ENCODE measurements at regions not wholly inside any gene's neighbourhood (a gene's known extent, or its start where the extent isn't known, plus 50 kb on each side); places are given as distances from the start of the nearest gene placed in this dataset.

GRCh38 chr2:71803398-71803797, 344.3 kb downstream of the CYP26B1 start (continued):
- TF ChIP-seq CEBPZ (IDR thresholded peaks at IDR 0.05; ENCODE audit: borderline replicate concordance, low read depth, low read length) (no peak), MGA (IDR thresholded peaks at IDR 0.05) (no peak), ZNF449 (CRISPR knock-in tag; IDR thresholded peaks at IDR 0.05) (no peak), SMAD4 (CRISPR knock-in tag; conservative IDR thresholded peaks at IDR 0.05) (no peak), ZBTB11 (CRISPR knock-in tag; IDR thresholded peaks at IDR 0.05) (no peak), BHLHE40 (IDR thresholded peaks at IDR 0.05; ENCODE audit: low read length) (no peak), POLR2B (IDR thresholded peaks at IDR 0.05; ENCODE audit: low read depth, partially characterized antibody) (no peak)

Data from K562 (cell line).